ENCODE measurements at regions not wholly inside any gene's neighbourhood (a gene's known extent, or its start where the extent isn't known, plus 50 kb on each side); places are given as distances from the start of the nearest gene placed in this dataset.

DNA sequence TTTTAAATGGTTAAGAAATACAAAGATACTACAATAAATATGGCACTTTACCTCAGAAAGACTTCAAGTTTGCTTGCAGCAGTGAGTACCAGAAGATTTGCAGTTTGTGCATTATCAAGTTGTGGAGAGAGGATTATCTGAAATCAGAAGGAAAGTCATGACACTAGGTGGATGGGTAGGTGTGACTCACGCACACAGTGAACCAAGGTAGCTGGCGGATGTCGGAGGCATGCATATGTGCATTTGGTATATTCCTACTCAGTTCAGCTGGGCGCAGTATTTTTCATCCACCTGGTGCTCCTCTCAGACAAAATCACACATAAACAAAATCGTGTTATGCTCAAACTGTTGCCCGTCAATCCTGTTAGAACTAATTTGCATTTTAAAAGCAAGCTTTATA is 351.0 kb downstream of the IGSF11 start:
- TF ChIP-seq, protein P1, sequence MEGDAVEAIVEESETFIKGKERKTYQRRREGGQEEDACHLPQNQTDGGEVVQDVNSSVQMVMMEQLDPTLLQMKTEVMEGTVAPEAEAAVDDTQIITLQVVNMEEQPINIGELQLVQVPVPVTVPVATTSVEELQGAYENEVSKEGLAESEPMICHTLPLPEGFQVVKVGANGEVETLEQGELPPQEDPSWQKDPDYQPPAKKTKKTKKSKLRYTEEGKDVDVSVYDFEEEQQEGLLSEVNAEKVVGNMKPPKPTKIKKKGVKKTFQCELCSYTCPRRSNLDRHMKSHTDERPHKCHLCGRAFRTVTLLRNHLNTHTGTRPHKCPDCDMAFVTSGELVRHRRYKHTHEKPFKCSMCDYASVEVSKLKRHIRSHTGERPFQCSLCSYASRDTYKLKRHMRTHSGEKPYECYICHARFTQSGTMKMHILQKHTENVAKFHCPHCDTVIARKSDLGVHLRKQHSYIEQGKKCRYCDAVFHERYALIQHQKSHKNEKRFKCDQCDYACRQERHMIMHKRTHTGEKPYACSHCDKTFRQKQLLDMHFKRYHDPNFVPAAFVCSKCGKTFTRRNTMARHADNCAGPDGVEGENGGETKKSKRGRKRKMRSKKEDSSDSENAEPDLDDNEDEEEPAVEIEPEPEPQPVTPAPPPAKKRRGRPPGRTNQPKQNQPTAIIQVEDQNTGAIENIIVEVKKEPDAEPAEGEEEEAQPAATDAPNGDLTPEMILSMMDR (IDR thresholded peaks at IDR 0.05; ENCODE audit: control extremely low read depth, extremely low read depth, low read depth, missing control alignments), result no peak
- DNase-seq (ENCODE audit: extremely low spot score), result no peak
- ChIA-PET CTCF (interaction anchor here (1.8 kb wide), 1 partner anchor 12 kb away, joined by 8 read pairs; no protein-coding TSS in a partner anchor), POLR2A (no interaction called here)

DNA sequence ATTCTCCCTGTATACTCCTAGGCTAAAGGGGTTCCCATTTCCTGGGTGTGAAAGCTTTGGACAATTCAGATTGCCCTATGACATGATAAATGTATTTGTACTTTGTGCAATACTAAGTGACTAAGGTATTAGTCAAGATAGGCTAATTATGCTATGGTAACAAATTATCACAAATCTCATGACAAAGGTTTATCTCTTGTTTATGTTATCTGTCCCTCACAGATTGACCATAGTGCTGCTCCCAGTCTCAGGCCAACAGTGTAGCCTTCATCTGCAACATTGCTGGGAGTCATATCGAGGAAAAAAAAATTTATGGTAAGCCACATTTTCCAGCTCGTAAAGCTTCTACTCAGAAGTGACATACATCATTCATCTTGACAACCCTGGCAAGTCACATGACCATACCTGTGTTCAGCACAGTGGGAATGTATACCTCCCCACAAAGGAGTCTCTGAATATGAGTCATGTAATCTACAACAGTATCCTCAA is 346.2 kb downstream of the IGSF11 start:
- CTCF ChIA-PET, result interaction anchor here (0.8 to 0.9 kb wide), 2 partner anchors 19 to 48 kb away, joined by 3 read pairs; no protein-coding TSS in a partner anchor
- TF ChIP-seq, protein P1 (IDR thresholded peaks at IDR 0.05; ENCODE audit: control extremely low read depth, extremely low read depth, low read depth, missing control alignments), result no peak
- POLR2A ChIA-PET, result no interaction called here
- DNase-seq (ENCODE audit: extremely low spot score), result no peak

DNA sequence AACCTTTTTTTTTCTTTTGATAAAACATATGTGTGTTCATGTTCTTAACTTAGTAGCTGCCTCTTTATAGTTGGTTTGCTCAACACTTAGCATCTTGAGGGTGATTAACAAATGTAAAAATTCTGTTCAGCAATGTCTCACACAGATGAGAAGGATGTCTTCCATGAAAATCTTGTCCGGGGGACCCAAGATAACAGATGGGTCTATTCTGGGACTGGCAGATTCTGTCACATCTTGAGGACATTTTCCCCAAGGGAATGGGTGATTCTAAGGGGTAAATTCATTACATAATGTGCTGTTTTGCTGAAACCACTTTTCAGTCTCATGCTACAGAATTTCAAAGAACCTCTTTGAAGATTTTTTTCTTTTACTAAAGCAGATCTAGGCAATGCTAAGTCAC is 342.2 kb downstream of the IGSF11 start:
- TF ChIP-seq, protein P1 (IDR thresholded peaks at IDR 0.05; ENCODE audit: control extremely low read depth, extremely low read depth, low read depth, missing control alignments), result no peak
- ChIA-PET POLR2A (no interaction called here), CTCF (interaction anchor here (1.5 kb wide), 1 partner anchor 11 kb away, joined by 3 read pairs; no protein-coding TSS in a partner anchor)
- no peak for DNase-seq (ENCODE audit: extremely low spot score)

DNA sequence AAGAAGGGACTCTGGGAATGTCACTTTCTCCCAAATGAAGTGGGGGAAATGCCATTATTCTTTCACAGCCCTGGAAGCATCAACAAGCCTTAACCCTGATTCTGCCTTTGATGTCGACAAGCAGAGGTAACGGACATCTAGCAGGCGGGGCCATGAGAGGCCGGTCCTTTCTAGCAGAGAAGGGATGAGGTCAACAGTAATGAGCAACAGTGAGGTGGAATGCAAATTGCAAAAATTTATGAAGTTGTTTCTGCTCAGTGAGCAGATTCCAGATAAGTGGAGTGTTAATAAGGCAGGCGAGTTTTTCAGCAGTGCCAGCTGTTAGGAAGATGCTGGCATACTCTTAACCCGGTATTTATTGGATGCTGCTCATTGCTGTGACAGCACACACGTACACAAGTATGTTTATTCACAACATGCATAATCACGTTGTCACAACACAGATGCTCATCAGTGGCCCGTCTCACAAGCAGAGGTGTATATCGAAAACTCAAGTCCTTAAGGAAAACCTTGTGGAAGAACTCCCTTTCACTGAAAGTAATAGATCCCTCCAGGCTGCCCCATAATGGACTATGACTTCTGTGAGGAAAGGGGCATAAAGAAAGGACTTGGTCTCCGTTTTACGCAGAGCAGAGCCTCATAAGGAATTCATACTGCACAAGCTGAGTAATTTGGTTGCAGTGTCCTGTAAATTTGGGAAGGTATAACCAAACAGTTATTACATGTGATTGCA is 329.0 kb downstream of the IGSF11 start:
- ChIA-PET CTCF (interaction anchor here (0.7 to 2.4 kb wide), 3 partner anchors 10 to 57 kb away, joined by 3 to 9 read pairs (median 4); no protein-coding TSS in a partner anchor), POLR2A (no interaction called here)
- no peak for DNase-seq (ENCODE audit: extremely low spot score)
- TF ChIP-seq, protein P1 (IDR thresholded peaks at IDR 0.05; ENCODE audit: control extremely low read depth, extremely low read depth, low read depth, missing control alignments), result no peak

DNA sequence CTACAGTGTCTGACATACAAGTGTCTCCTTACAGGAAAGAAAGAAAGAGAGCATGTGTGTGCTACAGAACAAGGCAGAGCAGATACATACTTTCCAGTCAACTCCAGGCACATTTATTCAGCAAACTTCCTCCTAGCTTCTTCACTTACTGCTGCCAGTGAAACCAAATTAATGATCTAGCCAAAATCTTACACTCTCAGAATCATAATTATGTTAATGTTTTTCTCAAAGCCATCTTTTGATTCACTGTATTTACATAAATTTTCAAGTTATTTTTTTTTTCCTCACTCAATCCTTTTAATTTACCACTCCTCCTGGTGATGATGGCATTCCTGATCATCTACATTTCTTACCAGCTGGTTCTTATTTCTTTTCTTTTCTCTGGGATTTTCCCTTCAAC is 326.7 kb downstream of the IGSF11 start:
- DNase-seq (ENCODE audit: extremely low spot score), result no peak
- TF ChIP-seq, protein P1 (IDR thresholded peaks at IDR 0.05; ENCODE audit: control extremely low read depth, extremely low read depth, low read depth, missing control alignments), result no peak
- POLR2A ChIA-PET, result no interaction called here
- CTCF ChIA-PET, result no interaction called here

DNA sequence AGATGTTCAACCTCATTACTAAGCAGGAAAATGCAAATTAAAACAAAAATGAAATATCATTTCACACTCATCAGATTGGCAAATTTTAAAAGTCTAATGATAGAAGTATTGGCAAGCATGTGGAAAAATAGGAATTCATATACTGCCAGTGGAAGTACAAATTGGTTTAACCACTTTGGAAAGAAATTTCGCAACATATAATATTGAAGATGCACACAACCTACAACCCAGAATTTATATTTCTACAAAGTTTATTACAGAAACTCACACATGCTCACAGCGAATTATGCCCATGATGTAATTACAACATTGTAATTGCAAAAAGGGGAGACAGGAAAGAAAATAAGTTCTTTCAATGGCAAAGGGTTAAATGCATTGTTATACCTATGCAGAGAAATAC is 324.1 kb downstream of the IGSF11 start:
- no peak for DNase-seq (ENCODE audit: extremely low spot score)
- POLR2A ChIA-PET, result no interaction called here
- CTCF ChIA-PET, result no interaction called here
- TF ChIP-seq, protein P1 (IDR thresholded peaks at IDR 0.05; ENCODE audit: control extremely low read depth, extremely low read depth, low read depth, missing control alignments), result no peak
